CD14-positive monocyte (primary cell): ENCODE measurements at regions not wholly inside any gene's neighbourhood (a gene's known extent, or its start where the extent isn't known, plus 50 kb on each side); places are given as distances from the start of the nearest gene placed in this dataset.

ENCODE experiments used
- DNase-seq, 3 donors: peaks; one replicate each; pipeline ENCODE4 v3.0.0-alpha.2; 2011 to 2022
- H2AFZ ChIP-seq: 2 replicates; pipeline ENCODE4 v1.6.0; 2012; ENCODE audit warnings: mild to moderate bottlenecking, low read depth, low read length, inconsistent platforms; ENCODE audit not compliant: insufficient read depth, poor library complexity, severe bottlenecking
- H3K27ac ChIP-seq, 2 donors: 1 replicate in 1 of 2; 2 replicates in 1 of 2; pipeline ENCODE4 v1.5.1; 2012 to 2013; ENCODE audit warnings: low read length in 2 of 2, control low read depth in 1 of 2, inconsistent platforms in 1 of 2, low read depth in 1 of 2, mild to moderate bottlenecking in 1 of 2
- H3K27me3 ChIP-seq, 2 donors: one replicate each; pipeline versions ENCODE4 v1.6.0 to v1.6.1; 2011 to 2013; ENCODE audit warnings: low read length in 2 of 2; ENCODE audit not compliant: control insufficient read depth in 2 of 2, insufficient read depth in 2 of 2
- H3K36me3 ChIP-seq, 2 donors: replicated peaks in 1 of 2; 1 replicate in 1 of 2; 2 replicates in 1 of 2; pipeline versions ENCODE4 v1.5.1 to v1.6.1; 2012 to 2013; ENCODE audit warnings: low read length in 2 of 2, control low read depth in 1 of 2, inconsistent platforms in 1 of 2, mild to moderate bottlenecking in 1 of 2; ENCODE audit not compliant: insufficient read depth in 2 of 2, control insufficient read depth in 1 of 2
- H3K4me1 ChIP-seq, 2 donors: 1 replicate in 1 of 2; 2 replicates in 1 of 2; pipeline versions ENCODE4 v1.5.1 to v1.6.1; 2012 to 2013; ENCODE audit warnings: low read length in 2 of 2, control low read depth in 1 of 2, inconsistent platforms in 1 of 2, mild to moderate bottlenecking in 1 of 2, moderate library complexity in 1 of 2; ENCODE audit not compliant: insufficient read depth in 2 of 2, control insufficient read depth in 1 of 2
- H3K4me2 ChIP-seq: replicated peaks from 2 replicates; pipeline ENCODE3; 2012; ENCODE audit warnings: low read length, moderate library complexity, mild to moderate bottlenecking; ENCODE audit not compliant: poor library complexity, severe bottlenecking; ENCODE audit errors: extremely low read depth
- H3K4me3 ChIP-seq, 3 experiments: fragments of 200-600 bp in 1 of 3; sonication (generic) in 1 of 3; replicated peaks in 1 of 3; 1 replicate in 2 of 3; 2 replicates in 1 of 3; pipeline ENCODE4 v1.5.1; 2011 to 2013; ENCODE audit warnings: low read length in 3 of 3, mild to moderate bottlenecking in 3 of 3, control low read depth in 2 of 3, low read depth in 2 of 3, inconsistent platforms in 1 of 3, moderate library complexity in 1 of 3
- H3K79me2 ChIP-seq: 2 replicates; pipeline ENCODE4 v1.6.0; 2012; ENCODE audit warnings: mild to moderate bottlenecking, control low read depth, inconsistent platforms, low read length, moderate library complexity; ENCODE audit not compliant: insufficient read depth
- H3K9ac ChIP-seq: 2 replicates; pipeline ENCODE4 v1.6.0; 2017; ENCODE audit warnings: low read length, mild to moderate bottlenecking; ENCODE audit not compliant: insufficient read depth, poor library complexity, severe bottlenecking
- H3K9me3 ChIP-seq, 2 donors: replicated peaks in 1 of 2; 1 replicate in 1 of 2; 2 replicates in 1 of 2; pipeline versions ENCODE4 v1.5.1 to v1.6.1; 2012 to 2013; ENCODE audit warnings: low read length in 2 of 2, control low read depth in 1 of 2; ENCODE audit not compliant: control insufficient read depth in 1 of 2, insufficient read depth in 1 of 2
- H4K20me1 ChIP-seq: 2 replicates; pipeline ENCODE4 v1.6.0; 2012; ENCODE audit warnings: mild to moderate bottlenecking, low read length, control low read depth, moderate library complexity; ENCODE audit not compliant: insufficient read depth
- H3K27ac Mint-ChIP-seq, 7 donors: one replicate each; pipeline ENCODE4 v1.8.0; 2020; ENCODE audit warnings: mild to moderate bottlenecking in 7 of 7, mixed read lengths in 7 of 7, moderate library complexity in 6 of 7, inconsistent platforms in 2 of 7
- H3K27me3 Mint-ChIP-seq, 3 donors: one replicate each; pipeline ENCODE4 v1.8.0; 2021 to 2022; ENCODE audit warnings: low read depth in 3 of 3, mild to moderate bottlenecking in 3 of 3, mixed read lengths in 3 of 3, moderate library complexity in 3 of 3, inconsistent platforms in 1 of 3
- H3K36me3 Mint-ChIP-seq, 2 donors: one replicate each; pipeline ENCODE4 v1.8.0; 2020; ENCODE audit warnings: mixed read lengths in 2 of 2, inconsistent platforms in 1 of 2, mild to moderate bottlenecking in 1 of 2
- H3K4me1 Mint-ChIP-seq: one replicate; pipeline ENCODE4 v1.8.0; 2020; ENCODE audit warnings: mild to moderate bottlenecking, mixed read lengths
- H3K4me3 Mint-ChIP-seq, 2 donors: one replicate each; pipeline ENCODE4 v1.8.0; 2020; ENCODE audit warnings: mild to moderate bottlenecking in 2 of 2, mixed read lengths in 2 of 2, moderate library complexity in 1 of 2
- H3K9me3 Mint-ChIP-seq, 7 donors: one replicate each; pipeline ENCODE4 v1.8.0; 2020 to 2022; ENCODE audit warnings: mixed read lengths in 7 of 7, mild to moderate bottlenecking in 6 of 7, moderate library complexity in 6 of 7, inconsistent platforms in 2 of 7
- CTCF ChIP-seq: fragments of 200-600 bp; IDR thresholded peaks from one replicate; pipeline ENCODE4 v1.8.0; 2022; ENCODE audit warnings: antibody characterized with exemption, mild to moderate bottlenecking
- WGBS: methylation state at CpG from one replicate; pipeline ENCODE4 v1.1.5; 2013; ENCODE audit warnings: missing lambda C conversion rate; ENCODE audit not compliant: insufficient coverage; 5-methylcytosine and 5-hydroxymethylcytosine counted together
- intact Hi-C, 2 donors: fragments of 100-400 bp; cut with micrococcal nuclease; formaldehyde crosslinking; loops; one replicate each; pipeline versions ENCODE4 v1.15.0 to v1.15.1; 2023

GRCh38 chr5:145324101-145324500 is 511.0 kb downstream of the PRELID2 start:
- no CpG with 5 or more reads among the region's 1 CpG for WGBS
- no peak overlapping the region for H3K27ac Mint-ChIP-seq

GRCh38 chr5:145316282-145316681 is 518.9 kb downstream of the PRELID2 start:
- Histone ChIP-seq H3K27me3 (no peaks in the 10 kb centered on the region), H3K9ac (no peak overlapping the region), H3K9me3 (peaks cover 11 to 15% of the 10 kb centered on the region in 2 donors), H4K20me1 (no peaks in the 10 kb centered on the region), H3K4me1 (no peaks in the 10 kb centered on the region), H2AFZ (no peak overlapping the region), H3K36me3 (no peaks in the 10 kb centered on the region), H3K27ac (no peak overlapping the region), H3K4me2 (no peak overlapping the region), H3K79me2 (no peaks in the 10 kb centered on the region), H3K4me3 (no peak overlapping the region)
- Mint-ChIP-seq H3K36me3 (no peaks in the 10 kb centered on the region), H3K9me3 (peaks cover 1 to 16% (median 5%) of the 10 kb centered on the region in 7 donors), H3K27ac (no peak overlapping the region), H3K27me3 (no peaks in the 10 kb centered on the region), H3K4me1 (no peaks in the 10 kb centered on the region), H3K4me3 (no peak overlapping the region)
- TF ChIP-seq CTCF: no peak
- WGBS: no CpG with 5 or more reads among the region's 2 CpGs
- DNase-seq: no peak
- intact Hi-C loops: no loop called here

More at GRCh38 chr5:145324101-145324500, 511.0 kb downstream of the PRELID2 start:
- Mint-ChIP-seq H3K36me3 (no peaks in the 10 kb centered on the region), H3K4me1 (no peaks in the 10 kb centered on the region), H3K9me3 (peaks cover 2 to 14% (median 7%) of the 10 kb centered on the region in 7 donors), H3K27me3 (no peaks in the 10 kb centered on the region), H3K4me3 (no peak overlapping the region)
- H4K20me1 ChIP-seq: no peaks in the 10 kb centered on the region
- H3K4me1 ChIP-seq: no peaks in the 10 kb centered on the region
- no peak overlapping the region for H3K4me3 ChIP-seq
- no peak for TF ChIP-seq CTCF
- H3K4me2 ChIP-seq: no peak overlapping the region
- intact Hi-C loops: no loop called here
- H3K79me2 ChIP-seq: no peaks in the 10 kb centered on the region
- no peak for DNase-seq
- no peak overlapping the region for H3K27ac ChIP-seq
- H3K27me3 ChIP-seq: no peaks in the 10 kb centered on the region
- no peak overlapping the region for H2AFZ ChIP-seq
- H3K9me3 ChIP-seq: peaks cover 2 to 7% of the 10 kb centered on the region in 2 donors
- no peaks in the 10 kb centered on the region for H3K36me3 ChIP-seq
- H3K9ac ChIP-seq: no peak overlapping the region
